KMS-11 (cell line): ENCODE measurements at regions not wholly inside any gene's neighbourhood (a gene's known extent, or its start where the extent isn't known, plus 50 kb on each side); places are given as distances from the start of the nearest gene placed in this dataset.

Experiments used
- H2AFZ ChIP-seq: fragments of 200-600 bp; sonication (generic); 2 replicates; pipeline ENCODE4 v1.6.1; 2016; ENCODE audit warnings: antibody characterized with exemption, mixed run types, low read depth
- H3K27ac ChIP-seq: fragments of 200-600 bp; sonication (generic); 2 replicates; pipeline ENCODE4 v1.6.1; 2016; ENCODE audit warnings: mild to moderate bottlenecking, mixed run types
- H3K27me3 ChIP-seq: fragments of 200-600 bp; sonication (generic); 2 replicates; pipeline ENCODE4 v1.6.1; 2017; ENCODE audit warnings: mild to moderate bottlenecking, low read depth, mixed run types, moderate library complexity; ENCODE audit not compliant: insufficient read depth
- H3K36me3 ChIP-seq: fragments of 200-600 bp; sonication (generic); 2 replicates; pipeline ENCODE4 v1.6.1; 2017; ENCODE audit warnings: mild to moderate bottlenecking, mixed run types; ENCODE audit not compliant: insufficient read depth
- H3K4me1 ChIP-seq: fragments of 200-600 bp; sonication (generic); 2 replicates; pipeline ENCODE4 v1.6.1; 2016; ENCODE audit warnings: mild to moderate bottlenecking, low read depth, mixed run types; ENCODE audit not compliant: poor library complexity, severe bottlenecking
- H3K4me2 ChIP-seq: fragments of 200-600 bp; sonication (generic); 2 replicates; pipeline ENCODE4 v1.7.0; 2016; ENCODE audit warnings: mild to moderate bottlenecking, mixed run types
- H3K4me3 ChIP-seq: fragments of 200-600 bp; sonication (generic); IDR thresholded peaks from 2 replicates; pipeline ENCODE4 v1.6.1; 2017; ENCODE audit warnings: low read depth, low read length, mixed read lengths; ENCODE audit not compliant: insufficient read depth
- H3K79me2 ChIP-seq: fragments of 200-600 bp; sonication (generic); 2 replicates; pipeline ENCODE4 v1.6.1; 2016; ENCODE audit warnings: low read depth, mixed run types; ENCODE audit not compliant: insufficient read depth
- H3K9ac ChIP-seq: fragments of 200-600 bp; sonication (generic); 2 replicates; pipeline ENCODE4 v1.6.1; 2016; ENCODE audit warnings: mild to moderate bottlenecking, mixed run types
- H4K20me1 ChIP-seq: fragments of 200-600 bp; sonication (generic); 2 replicates; pipeline ENCODE4 v1.6.1; 2016; ENCODE audit warnings: mild to moderate bottlenecking, mixed run types; ENCODE audit not compliant: insufficient read depth
- TF ChIP-seq, protein P1 (sequence below): fragments of 200-600 bp; sonication (generic); conservative IDR thresholded peaks from 2 replicates; pipeline ENCODE4 v1.6.1; 2017; ENCODE audit warnings: low read depth, mild to moderate bottlenecking, antibody characterized with exemption, low read length, moderate library complexity, mixed read lengths

DNA sequence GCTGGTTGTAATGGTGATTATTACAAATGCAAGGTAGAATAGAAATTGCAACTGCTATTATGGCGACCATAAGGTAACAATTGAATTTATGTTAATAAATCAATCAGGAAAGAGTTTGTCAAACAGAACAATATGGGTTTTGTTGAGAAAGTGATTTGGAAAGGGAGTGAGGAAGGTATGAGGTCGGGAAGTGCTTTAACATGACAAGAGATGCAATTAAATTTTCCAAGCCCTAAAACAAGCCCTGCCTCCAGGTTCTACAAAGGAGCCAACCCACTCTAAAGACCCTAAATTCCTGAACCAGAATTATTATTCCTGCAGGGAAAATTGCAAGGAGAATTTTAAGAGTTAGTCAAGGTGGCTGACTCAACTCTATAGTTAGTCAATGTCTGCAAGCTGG is 363.7 kb downstream of the BMPER start:
- TF ChIP-seq, protein P1, sequence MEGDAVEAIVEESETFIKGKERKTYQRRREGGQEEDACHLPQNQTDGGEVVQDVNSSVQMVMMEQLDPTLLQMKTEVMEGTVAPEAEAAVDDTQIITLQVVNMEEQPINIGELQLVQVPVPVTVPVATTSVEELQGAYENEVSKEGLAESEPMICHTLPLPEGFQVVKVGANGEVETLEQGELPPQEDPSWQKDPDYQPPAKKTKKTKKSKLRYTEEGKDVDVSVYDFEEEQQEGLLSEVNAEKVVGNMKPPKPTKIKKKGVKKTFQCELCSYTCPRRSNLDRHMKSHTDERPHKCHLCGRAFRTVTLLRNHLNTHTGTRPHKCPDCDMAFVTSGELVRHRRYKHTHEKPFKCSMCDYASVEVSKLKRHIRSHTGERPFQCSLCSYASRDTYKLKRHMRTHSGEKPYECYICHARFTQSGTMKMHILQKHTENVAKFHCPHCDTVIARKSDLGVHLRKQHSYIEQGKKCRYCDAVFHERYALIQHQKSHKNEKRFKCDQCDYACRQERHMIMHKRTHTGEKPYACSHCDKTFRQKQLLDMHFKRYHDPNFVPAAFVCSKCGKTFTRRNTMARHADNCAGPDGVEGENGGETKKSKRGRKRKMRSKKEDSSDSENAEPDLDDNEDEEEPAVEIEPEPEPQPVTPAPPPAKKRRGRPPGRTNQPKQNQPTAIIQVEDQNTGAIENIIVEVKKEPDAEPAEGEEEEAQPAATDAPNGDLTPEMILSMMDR = no peak
- H3K4me2 ChIP-seq = no peak overlapping the region
- H3K27me3 ChIP-seq = no peaks in the 10 kb centered on the region

DNA sequence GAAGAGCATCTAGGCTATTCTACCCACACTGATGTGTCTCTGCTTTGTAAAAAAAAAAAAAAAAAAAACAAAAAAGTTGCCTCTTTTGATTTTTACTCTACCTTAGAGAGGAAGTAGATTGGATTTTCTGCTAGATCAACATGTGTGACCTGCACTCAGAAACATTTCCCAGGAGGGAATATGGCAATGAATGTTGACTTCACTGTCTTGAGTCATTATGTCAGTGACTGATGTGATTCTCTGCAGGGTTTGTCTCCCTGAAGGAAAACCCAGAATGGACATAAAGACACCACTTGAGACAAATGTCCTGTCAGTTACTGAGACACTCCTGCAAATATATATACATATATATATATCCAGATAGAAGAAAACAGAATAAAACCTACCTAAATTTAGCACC is 370.3 kb downstream of the BMPER start:
- Histone ChIP-seq H2AFZ (no peak overlapping the region), H3K9ac (no peak overlapping the region), H3K4me1 (no peaks in the 10 kb centered on the region), H3K4me3 (no peak overlapping the region), H4K20me1 (no peaks in the 10 kb centered on the region), H3K79me2 (no peaks in the 10 kb centered on the region), H3K36me3 (no peaks in the 10 kb centered on the region), H3K27me3 (no peaks in the 10 kb centered on the region), H3K27ac (no peak overlapping the region), H3K4me2 (no peak overlapping the region)
- TF ChIP-seq, protein P1 = no peak

More for the DNA sequence above, 363.7 kb downstream of the BMPER start:
- Histone ChIP-seq H2AFZ (no peak overlapping the region), H3K4me1 (no peaks in the 10 kb centered on the region), H3K36me3 (no peaks in the 10 kb centered on the region), H4K20me1 (no peaks in the 10 kb centered on the region), H3K4me3 (no peak overlapping the region), H3K9ac (no peak overlapping the region), H3K79me2 (no peaks in the 10 kb centered on the region), H3K27ac (no peak overlapping the region)

DNA sequence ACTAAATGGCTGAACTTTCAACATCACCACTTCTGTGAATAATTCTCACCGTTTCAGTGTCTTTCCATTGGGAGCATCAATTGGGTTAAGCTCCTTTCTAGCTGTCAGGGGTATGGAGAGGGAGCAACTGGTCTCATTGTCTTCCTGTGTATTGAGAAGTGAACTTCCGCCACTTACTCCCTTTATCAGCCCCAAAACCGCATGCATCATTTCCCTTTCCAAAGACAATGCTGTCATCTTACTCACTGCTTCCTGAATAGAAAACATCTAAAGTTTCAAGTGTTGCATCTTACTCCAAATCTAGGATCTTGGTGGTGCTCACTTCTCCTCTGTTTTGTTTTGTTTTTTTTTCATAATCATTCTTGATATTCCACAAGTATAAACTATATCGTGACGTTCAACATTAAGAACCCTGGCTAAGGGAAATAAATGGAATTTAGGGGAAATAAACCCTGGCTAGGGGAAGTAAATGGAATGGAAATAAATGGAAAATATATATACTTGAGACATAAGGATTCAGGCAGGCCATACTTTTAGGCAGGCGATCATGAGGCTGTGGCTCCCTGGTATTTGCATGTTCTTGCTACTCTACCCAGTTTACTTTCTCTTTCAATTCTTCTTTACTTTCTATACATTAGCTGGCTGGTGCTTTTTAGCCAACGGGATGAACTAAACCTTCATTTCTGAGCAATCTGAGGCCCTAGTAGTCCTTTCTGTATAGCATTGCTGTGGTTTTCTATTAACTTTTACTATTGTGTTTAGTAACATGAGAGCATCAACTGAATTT is 371.9 kb downstream of the BMPER start:
- no peaks in the 10 kb centered on the region for H4K20me1 ChIP-seq
- no peak overlapping the region for H2AFZ ChIP-seq
- no peaks in the 10 kb centered on the region for H3K79me2 ChIP-seq
- H3K36me3 ChIP-seq = no peaks in the 10 kb centered on the region
- H3K9ac ChIP-seq = no peak overlapping the region
- TF ChIP-seq, protein P1 = no peak
- H3K27me3 ChIP-seq = no peaks in the 10 kb centered on the region
- no peak overlapping the region for H3K27ac ChIP-seq
- H3K4me3 ChIP-seq = no peak overlapping the region
- no peaks in the 10 kb centered on the region for H3K4me1 ChIP-seq
- H3K4me2 ChIP-seq = no peak overlapping the region

DNA sequence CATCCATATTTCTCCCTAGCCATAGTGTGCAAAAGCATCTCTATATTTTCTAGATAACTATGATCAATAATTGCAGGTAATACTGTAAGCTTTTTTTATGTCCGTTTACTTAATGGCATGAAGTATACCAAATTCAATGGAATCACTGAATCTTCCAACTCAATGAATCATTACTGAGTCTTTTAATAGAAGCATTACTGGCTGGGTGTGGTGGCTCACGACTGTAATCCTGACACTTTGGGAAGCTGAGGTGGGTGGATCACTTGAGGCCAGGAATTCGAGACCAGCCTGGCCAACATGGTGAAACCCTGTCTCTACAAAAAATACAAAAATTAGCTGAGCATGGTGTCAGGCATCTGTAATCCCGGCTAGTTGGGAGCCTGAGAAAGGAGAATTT is 372.5 kb downstream of the BMPER start:
- Histone ChIP-seq H3K27ac (no peak overlapping the region), H3K36me3 (no peaks in the 10 kb centered on the region), H3K4me3 (no peak overlapping the region), H3K27me3 (no peaks in the 10 kb centered on the region), H3K4me2 (no peak overlapping the region), H2AFZ (no peak overlapping the region), H3K4me1 (no peaks in the 10 kb centered on the region), H4K20me1 (no peaks in the 10 kb centered on the region), H3K79me2 (no peaks in the 10 kb centered on the region), H3K9ac (no peak overlapping the region)
- TF ChIP-seq, protein P1 = no peak
